Colonic mucosa (tissue), 4 donors: ENCODE measurements at regions not wholly inside any gene's neighbourhood (a gene's known extent, or its start where the extent isn't known, plus 50 kb on each side); places are given as distances from the start of the nearest gene placed in this dataset.
"Not testable (repeated sequence)": the region's sequence is repeated elsewhere in the genome, so short reads cannot be mapped to it uniquely, and the experiment has no call there.

Source experiments
- DNase-seq: peaks from one replicate; pipeline ENCODE4 v3.0.0-alpha.2; 2020
- H3K27ac ChIP-seq: fragments of 200-600 bp; one replicate; pipeline ENCODE4 v1.8.0; 2021
- H3K27me3 ChIP-seq: fragments of 200-600 bp; one replicate; pipeline ENCODE4 v1.8.0; 2021
- H3K36me3 ChIP-seq: fragments of 200-600 bp; one replicate; pipeline ENCODE4 v1.8.0; 2021
- H3K4me1 ChIP-seq: fragments of 200-600 bp; one replicate; pipeline ENCODE4 v1.8.0; 2021; ENCODE audit warnings: mild to moderate bottlenecking
- H3K4me3 ChIP-seq: fragments of 200-600 bp; one replicate; pipeline ENCODE4 v1.8.0; 2021
- H3K9ac ChIP-seq, 2 donors: one replicate each; pipeline ENCODE4 v1.7.0; 2013; ENCODE audit warnings: control low read depth in 2 of 2, low read depth in 2 of 2, low read length in 2 of 2
- H3K9me3 ChIP-seq: fragments of 200-600 bp; one replicate; pipeline ENCODE4 v1.8.0; 2021
- intact Hi-C: fragments of 100-400 bp; cut with DNase I; formaldehyde crosslinking; loops from one replicate; pipeline ENCODE4 v1.14.1; 2022
- TF ChIP-seq, protein P1 (sequence below): fragments of 200-600 bp; IDR thresholded peaks from one replicate; pipeline ENCODE4 v1.8.0; 2022; ENCODE audit warnings: antibody characterized with exemption, mild to moderate bottlenecking
- donor health status: healthy.
- donor health status: DM: no; HTN: no; CAD: no.
- donor health status: DM: no; HTN: no; CAD: no.

DNA sequence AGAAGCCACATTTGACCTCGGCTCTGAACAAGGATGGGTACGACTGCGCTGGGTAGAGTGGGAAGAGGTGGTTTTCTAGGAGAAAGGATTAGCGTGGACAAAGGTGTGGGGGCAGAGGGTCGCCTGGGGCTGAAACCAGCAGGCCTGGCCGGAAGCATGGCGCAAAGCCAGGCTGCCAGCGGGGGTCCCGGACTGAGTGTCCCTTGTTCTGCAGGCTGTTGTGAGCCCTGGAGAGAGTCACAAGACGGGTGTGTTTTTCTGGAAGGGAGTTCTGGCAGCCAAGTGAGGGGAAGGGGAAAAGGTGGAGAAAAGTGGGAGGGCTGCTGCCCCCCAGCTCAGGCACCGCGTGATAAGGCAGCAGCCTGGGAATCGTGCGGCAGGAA lies 98.5 kb upstream of the MEF2A start:
- Histone ChIP-seq H3K36me3 (no peaks in the 10 kb centered on the region), H3K4me3 (no peak overlapping the region), H3K27me3 (no peaks in the 10 kb centered on the region), H3K9me3 (no peaks in the 10 kb centered on the region), H3K27ac (no peak overlapping the region), H3K9ac (no peak overlapping the region), H3K4me1 (no peaks in the 10 kb centered on the region)
- TF ChIP-seq, protein P1, sequence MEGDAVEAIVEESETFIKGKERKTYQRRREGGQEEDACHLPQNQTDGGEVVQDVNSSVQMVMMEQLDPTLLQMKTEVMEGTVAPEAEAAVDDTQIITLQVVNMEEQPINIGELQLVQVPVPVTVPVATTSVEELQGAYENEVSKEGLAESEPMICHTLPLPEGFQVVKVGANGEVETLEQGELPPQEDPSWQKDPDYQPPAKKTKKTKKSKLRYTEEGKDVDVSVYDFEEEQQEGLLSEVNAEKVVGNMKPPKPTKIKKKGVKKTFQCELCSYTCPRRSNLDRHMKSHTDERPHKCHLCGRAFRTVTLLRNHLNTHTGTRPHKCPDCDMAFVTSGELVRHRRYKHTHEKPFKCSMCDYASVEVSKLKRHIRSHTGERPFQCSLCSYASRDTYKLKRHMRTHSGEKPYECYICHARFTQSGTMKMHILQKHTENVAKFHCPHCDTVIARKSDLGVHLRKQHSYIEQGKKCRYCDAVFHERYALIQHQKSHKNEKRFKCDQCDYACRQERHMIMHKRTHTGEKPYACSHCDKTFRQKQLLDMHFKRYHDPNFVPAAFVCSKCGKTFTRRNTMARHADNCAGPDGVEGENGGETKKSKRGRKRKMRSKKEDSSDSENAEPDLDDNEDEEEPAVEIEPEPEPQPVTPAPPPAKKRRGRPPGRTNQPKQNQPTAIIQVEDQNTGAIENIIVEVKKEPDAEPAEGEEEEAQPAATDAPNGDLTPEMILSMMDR = no peak
- intact Hi-C loops = no loop called here
- no peak for DNase-seq

DNA sequence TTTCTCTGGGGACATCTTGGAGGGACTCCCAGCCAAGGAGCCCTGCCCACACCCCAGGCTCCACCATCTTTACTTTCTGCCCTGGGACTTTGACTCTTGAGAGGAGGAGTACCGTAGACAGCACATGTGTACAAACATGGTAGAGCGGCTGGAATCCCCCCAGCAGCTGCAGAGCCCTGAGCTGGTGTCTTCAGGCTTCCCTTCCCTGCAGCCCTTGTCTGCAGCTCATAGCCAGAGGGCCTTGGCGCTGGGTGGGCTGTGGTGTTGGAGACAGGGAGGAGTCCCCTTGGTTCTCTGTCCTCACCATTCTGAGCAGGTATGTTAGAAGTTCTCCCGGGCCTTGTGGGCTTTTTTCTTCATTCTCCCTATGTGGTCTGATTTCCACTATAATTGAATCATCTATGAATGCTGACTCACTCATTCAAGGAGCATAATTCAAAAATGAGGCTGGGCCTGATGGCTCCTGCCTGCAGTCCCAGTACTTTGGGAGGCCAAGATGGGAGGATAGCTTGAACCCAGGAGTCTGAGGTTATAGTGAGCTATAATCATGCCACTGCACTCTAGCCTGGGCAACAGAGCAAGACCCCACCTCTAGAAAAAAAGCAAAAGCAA lies 97.8 kb upstream of the MEF2A start:
- H3K27me3 ChIP-seq = no peaks in the 10 kb centered on the region
- no peak overlapping the region for H3K27ac ChIP-seq
- H3K4me1 ChIP-seq = no peaks in the 10 kb centered on the region
- H3K9ac ChIP-seq = no peak overlapping the region
- intact Hi-C loops = no loop called here
- DNase-seq = no peak
- no peak overlapping the region for H3K4me3 ChIP-seq
- H3K9me3 ChIP-seq = no peaks in the 10 kb centered on the region
- TF ChIP-seq, protein P1 = no peak
- no peaks in the 10 kb centered on the region for H3K36me3 ChIP-seq

DNA sequence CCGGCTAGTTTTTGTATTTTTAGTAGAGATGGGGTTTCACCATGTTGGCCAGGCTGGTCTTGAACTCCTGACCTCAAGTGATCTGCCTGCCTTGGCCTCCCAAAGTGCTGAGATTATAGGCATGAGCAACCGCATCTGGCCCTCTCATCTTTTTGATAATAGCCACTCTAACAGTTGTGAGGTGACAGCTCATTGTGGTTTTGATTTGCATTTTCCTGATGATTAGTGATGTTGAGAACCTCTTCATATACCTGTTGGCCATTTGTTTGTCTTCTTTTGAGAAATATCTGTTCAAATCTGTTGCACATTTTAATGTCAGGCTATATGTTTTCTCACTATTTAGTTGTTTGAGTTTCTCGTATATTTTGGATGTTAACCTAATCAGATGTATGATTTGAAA lies 95.6 kb upstream of the MEF2A start:
- intact Hi-C loops = not testable (repeated sequence)

DNA sequence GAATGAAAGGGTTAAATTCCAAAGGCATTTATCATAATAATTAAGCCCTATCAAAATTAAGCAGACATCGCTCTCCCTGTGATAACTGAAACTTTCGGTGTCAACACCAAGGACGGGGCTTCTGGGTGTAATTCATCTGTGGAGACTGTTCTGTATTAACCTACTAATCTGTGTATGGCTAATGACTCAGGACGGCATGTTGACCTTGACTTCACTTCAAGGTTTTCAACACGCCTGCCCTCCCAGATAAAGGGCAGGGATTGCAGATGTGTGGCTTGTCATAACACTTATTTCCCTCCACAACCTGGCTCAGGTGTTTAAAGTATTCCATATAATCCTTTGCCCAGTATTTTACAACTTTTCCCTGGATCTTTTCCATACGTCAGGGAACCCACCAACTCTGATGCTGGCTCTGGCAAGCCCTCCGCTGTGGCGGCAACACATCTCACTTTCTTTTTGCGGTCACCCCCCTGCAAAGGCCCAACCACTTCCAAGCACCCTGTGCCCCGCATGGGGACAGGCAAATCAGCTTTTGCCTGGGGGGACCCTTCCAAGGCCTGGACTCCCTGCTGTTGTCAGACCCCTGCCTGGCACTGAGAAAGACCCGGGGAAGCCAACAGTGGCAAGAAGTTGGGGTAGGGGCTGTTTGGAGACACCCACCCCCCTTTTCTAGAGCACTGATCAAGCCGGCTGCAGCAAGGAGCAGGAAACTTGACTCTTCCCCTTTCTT lies 93.2 kb upstream of the MEF2A start:
- Histone ChIP-seq H3K4me3 (no peak overlapping the region), H3K9me3 (no peaks in the 10 kb centered on the region), H3K27me3 (no peaks in the 10 kb centered on the region), H3K9ac (no peak overlapping the region), H3K27ac (no peak overlapping the region), H3K36me3 (no peaks in the 10 kb centered on the region), H3K4me1 (peaks cover 7% of the 10 kb centered on the region)
- intact Hi-C loops = no loop called here
- no peak for DNase-seq
- TF ChIP-seq, protein P1 = no peak

More for the DNA sequence above, 95.6 kb upstream of the MEF2A start:
- H3K36me3 ChIP-seq, H3K27me3 ChIP-seq, DNase-seq, H3K4me3 ChIP-seq, H3K27ac ChIP-seq, H3K4me1 ChIP-seq, H3K9ac ChIP-seq, H3K9me3 ChIP-seq: not testable (repeated sequence)

DNA sequence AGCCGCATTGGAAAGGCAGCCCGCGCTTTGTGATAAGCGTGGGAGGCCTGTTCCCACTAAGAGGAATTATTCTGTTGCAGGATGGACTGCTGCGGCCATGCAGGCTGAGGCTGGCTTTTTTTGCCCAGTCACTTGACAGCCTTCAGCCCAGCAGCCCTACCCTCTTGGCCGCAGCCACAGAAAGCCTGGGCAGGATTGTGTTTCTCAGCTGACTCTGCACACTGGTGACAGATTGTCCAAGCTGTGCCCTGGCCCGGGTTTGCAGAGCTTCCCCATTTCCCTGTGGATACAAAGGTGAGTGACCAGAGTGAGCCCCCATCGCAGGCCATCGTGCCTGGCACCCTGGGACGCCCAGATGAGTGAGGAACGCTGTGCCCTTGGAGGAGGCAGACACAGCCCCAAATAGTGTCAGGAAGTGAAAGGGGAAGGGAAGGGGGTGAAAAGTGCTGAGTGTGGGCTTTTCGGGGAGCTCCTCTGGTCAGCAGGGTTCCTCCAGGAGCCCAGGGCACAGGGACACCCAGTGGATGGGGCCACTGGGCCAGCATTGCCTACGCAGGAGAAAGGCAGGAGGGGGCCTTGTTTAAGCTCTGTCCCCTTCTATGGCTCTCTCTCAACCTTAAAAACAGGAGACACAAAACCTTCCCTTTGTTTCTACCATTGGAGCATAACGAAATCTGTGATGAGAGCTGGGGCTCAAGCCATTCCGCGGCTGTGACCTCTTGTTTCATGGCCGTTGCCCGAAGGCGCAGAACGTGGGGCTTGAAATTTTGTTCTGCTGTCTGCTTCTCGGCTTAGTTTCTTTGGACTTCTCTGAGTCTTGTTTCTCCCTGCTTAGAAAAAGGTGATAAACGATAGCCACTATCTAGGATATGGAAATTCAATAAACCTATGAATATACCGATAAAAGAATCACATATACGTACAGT lies 91.5 kb upstream of the MEF2A start:
- Histone ChIP-seq H3K9ac (no peak overlapping the region), H3K27me3 (no peaks in the 10 kb centered on the region), H3K27ac (no peak overlapping the region), H3K9me3 (no peaks in the 10 kb centered on the region), H3K36me3 (no peaks in the 10 kb centered on the region), H3K4me1 (peaks cover 7% of the 10 kb centered on the region), H3K4me3 (no peak overlapping the region)
- intact Hi-C loops = no loop called here
- no peak for DNase-seq
- TF ChIP-seq, protein P1 = no peak
